ENCODE measurements at regions not wholly inside any gene's neighbourhood (a gene's known extent, or its start where the extent isn't known, plus 50 kb on each side); places are given as distances from the start of the nearest gene placed in this dataset.

- TF ChIP-seq CTCF (IDR thresholded peaks at IDR 0.05) = no peak
- TF ChIP-seq POLR2A (IDR thresholded peaks at IDR 0.05) = no peak
These were observed 76.7 kb upstream of the DTNA start for GRCh38 chr18:34633368-34633767.
